Thyroid gland (tissue), 4 donors: ENCODE measurements at regions not wholly inside any gene's neighbourhood (a gene's known extent, or its start where the extent isn't known, plus 50 kb on each side); places are given as distances from the start of the nearest gene placed in this dataset.

ENCODE experiments used
- DNase-seq, 2 donors: peaks; one replicate each; pipeline ENCODE4 v3.0.0-alpha.2; 2019
- H3K27ac ChIP-seq, 3 donors: fragments of 200-600 bp; sonication (generic); 1 replicate in 2 of 3; 2 replicates in 1 of 3; pipeline ENCODE4 v1.5.1; 2016 to 2019; ENCODE audit warnings: mild to moderate bottlenecking in 1 of 3, moderate library complexity in 1 of 3
- H3K27me3 ChIP-seq: fragments of 200-600 bp; sonication (generic); one replicate; pipeline ENCODE4 v1.5.1; 2019
- H3K36me3 ChIP-seq, 2 donors: fragments of 200-600 bp; sonication (generic); one replicate each; pipeline ENCODE4 v1.5.1; 2016 to 2019
- H3K4me1 ChIP-seq, 2 donors: fragments of 200-600 bp; sonication (generic); one replicate each; pipeline ENCODE4 v1.5.1; 2017 to 2019
- H3K4me3 ChIP-seq, 3 donors: fragments of 200-600 bp; sonication (generic); replicated peaks in 1 of 3; 1 replicate in 2 of 3; 2 replicates in 1 of 3; pipeline ENCODE4 v1.5.1; 2016; ENCODE audit warnings: mild to moderate bottlenecking in 1 of 3
- H3K9me3 ChIP-seq: fragments of 200-600 bp; sonication (generic); one replicate; pipeline ENCODE4 v1.5.1; 2017
- CTCF ChIP-seq, 6 experiments: fragments of 200-600 bp in 3 of 6; fragments of 450-650 bp in 3 of 6; sonication (generic) in 3 of 6; IDR thresholded peaks; one replicate each; pipeline ENCODE4 v1.5.1; 2016 to 2019; ENCODE audit warnings: antibody characterized with exemption in 6 of 6, mild to moderate bottlenecking in 2 of 6, inconsistent platforms in 1 of 6, moderate library complexity in 1 of 6
- POLR2A ChIP-seq, 2 donors: fragments of 450-650 bp; IDR thresholded peaks; one replicate each; pipeline ENCODE4 v1.6.1; 2017; ENCODE audit warnings: antibody characterized with exemption in 2 of 2, mild to moderate bottlenecking in 2 of 2, moderate library complexity in 1 of 2
- WGBS, 2 donors: methylation state at CpG; one replicate each; pipeline ENCODE4 v1.1.5; 2017; 5-methylcytosine and 5-hydroxymethylcytosine counted together
- intact Hi-C: fragments of 100-400 bp; cut with DNase I; formaldehyde crosslinking; loops from one replicate; pipeline ENCODE4 v1.15.1; 2023

DNA sequence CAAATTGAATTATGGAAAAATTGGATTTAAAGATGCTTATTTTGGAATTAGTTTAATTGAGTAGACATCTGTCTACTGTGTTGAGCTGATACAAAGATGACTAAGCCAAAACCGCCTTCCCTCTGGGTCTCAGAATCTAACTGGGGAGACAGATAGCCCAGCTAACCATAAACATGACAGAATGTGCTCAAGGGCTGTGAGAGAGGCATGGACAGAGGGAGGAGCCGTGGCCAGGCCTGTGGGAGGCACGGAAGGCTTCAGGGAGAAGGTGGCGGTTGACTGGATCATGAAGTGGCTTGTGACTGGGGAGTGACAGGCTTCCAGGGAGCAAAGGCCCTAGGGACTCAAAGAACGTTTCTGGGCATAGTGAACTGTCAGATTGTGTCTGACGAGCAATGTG is 74.6 kb downstream of the DACT1 start:
- Histone ChIP-seq H3K27ac (no peak overlapping the region), H3K4me1 (peaks cover 0 to 7% of the 10 kb centered on the region in 2 donors), H3K9me3 (no peaks in the 10 kb centered on the region), H3K4me3 (no peak overlapping the region), H3K27me3 (no peaks in the 10 kb centered on the region), H3K36me3 (no peaks in the 10 kb centered on the region)
- WGBS, 2 donors, result 58 to 61% methylated on average over 6 of the region's 6 CpGs
- intact Hi-C loops, result no loop called here
- TF ChIP-seq CTCF (IDR thresholded peaks at IDR 0.05), result no peak
- no peak for TF ChIP-seq POLR2A (IDR thresholded peaks at IDR 0.05)
- no peak for DNase-seq

DNA sequence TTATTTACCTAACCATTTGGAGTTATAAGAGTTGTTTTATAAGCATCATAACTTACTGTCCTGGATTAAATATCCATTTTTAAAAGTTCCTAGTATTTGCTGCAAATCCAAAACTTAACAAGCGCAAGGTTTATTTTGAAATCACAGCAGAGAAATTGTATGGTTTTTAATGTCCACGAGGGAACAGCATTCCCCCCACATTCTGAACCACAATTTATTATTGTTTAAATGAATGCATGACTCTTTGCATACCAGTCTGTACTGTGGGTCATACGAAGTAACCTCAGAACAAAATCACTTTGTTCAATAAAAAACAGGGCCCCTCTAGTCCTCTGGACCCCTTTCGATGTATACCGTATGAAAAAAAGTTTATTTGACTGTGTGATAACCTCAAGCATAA is 75.9 kb downstream of the DACT1 start:
- peaks cover 0 to 7% of the 10 kb centered on the region in 2 donors for H3K4me1 ChIP-seq
- no peak overlapping the region for H3K4me3 ChIP-seq

GRCh38 chr14:58716706-58717105 is 78.9 kb downstream of the DACT1 start:
- no peaks in the 10 kb centered on the region for H3K9me3 ChIP-seq
- H3K4me1 ChIP-seq, result no peaks in the 10 kb centered on the region
- no peak overlapping the region for H3K4me3 ChIP-seq
- H3K36me3 ChIP-seq, result no peaks in the 10 kb centered on the region
- no peaks in the 10 kb centered on the region for H3K27me3 ChIP-seq
- 75 to 76% methylated on average over 6 of the region's 6 CpGs for WGBS, 2 donors
- no peak for TF ChIP-seq CTCF (IDR thresholded peaks at IDR 0.05)
- TF ChIP-seq POLR2A (IDR thresholded peaks at IDR 0.05), result no peak
- no peak overlapping the region for H3K27ac ChIP-seq
- intact Hi-C loops, result no loop called here
- no peak for DNase-seq

More for the DNA sequence above, 75.9 kb downstream of the DACT1 start:
- DNase-seq, result no peak
- Histone ChIP-seq H3K36me3 (no peaks in the 10 kb centered on the region), H3K27ac (no peak overlapping the region), H3K9me3 (no peaks in the 10 kb centered on the region), H3K27me3 (no peaks in the 10 kb centered on the region)
- no peak for TF ChIP-seq CTCF (IDR thresholded peaks at IDR 0.05)
- no peak for TF ChIP-seq POLR2A (IDR thresholded peaks at IDR 0.05)
- intact Hi-C loops, result no loop called here
- 90 to 94% methylated on average over 5 of the region's 5 CpGs for WGBS, 2 donors

DNA sequence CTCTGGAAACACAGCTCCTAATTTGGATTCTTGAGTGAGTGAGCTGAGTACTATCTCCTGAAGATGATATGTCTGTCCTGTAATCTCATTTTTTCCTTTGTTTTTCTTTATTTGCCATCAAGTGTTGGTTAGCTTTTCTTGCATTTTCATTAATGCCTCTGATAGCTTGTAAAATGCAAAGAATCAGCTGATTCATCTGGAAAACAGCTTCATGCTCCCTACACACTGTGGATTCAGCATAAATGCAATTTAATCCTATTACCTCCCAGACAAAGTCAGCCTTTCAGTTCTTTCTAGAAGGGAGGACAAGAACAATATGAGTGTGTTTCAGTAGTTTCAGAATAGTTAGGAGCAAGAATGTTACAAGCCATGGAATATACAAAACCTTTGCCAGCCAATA is 79.4 kb downstream of the DACT1 start:
- no peak for DNase-seq
- H3K4me3 ChIP-seq, result no peak overlapping the region
- no peaks in the 10 kb centered on the region for H3K4me1 ChIP-seq
- no peaks in the 10 kb centered on the region for H3K9me3 ChIP-seq
- no peak overlapping the region for H3K27ac ChIP-seq
- intact Hi-C loops, result no loop called here
- no peaks in the 10 kb centered on the region for H3K27me3 ChIP-seq
- H3K36me3 ChIP-seq, result no peaks in the 10 kb centered on the region
- TF ChIP-seq CTCF (IDR thresholded peaks at IDR 0.05) (no peak), POLR2A (IDR thresholded peaks at IDR 0.05) (no peak)

DNA sequence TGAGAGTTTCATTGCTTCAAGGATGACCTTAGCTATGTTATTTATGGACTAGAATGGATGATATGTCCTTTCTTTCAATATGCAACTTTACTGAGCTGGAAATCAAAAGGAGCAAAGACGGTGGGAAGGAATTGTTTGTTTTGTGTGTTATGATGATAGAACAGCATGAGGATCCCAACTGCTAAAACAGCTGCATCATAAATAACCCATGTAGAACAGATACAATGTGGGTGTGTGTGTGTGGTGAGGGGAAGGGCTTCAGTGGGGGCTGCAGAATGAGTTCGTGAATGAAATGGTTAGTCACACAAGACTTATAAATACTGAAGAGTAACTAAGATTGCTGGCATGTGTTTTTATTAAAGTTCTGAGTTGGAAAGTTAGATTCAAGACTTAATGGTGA is 80.1 kb downstream of the DACT1 start:
- DNase-seq, result no peak
- no peak overlapping the region for H3K27ac ChIP-seq
- no peak overlapping the region for H3K4me3 ChIP-seq
- H3K36me3 ChIP-seq, result no peaks in the 10 kb centered on the region
- intact Hi-C loops, result no loop called here
- WGBS, 2 donors, result 70 to 82% methylated on average over 2 of the region's 2 CpGs
- H3K27me3 ChIP-seq, result no peaks in the 10 kb centered on the region
- no peaks in the 10 kb centered on the region for H3K4me1 ChIP-seq
- H3K9me3 ChIP-seq, result no peaks in the 10 kb centered on the region
- TF ChIP-seq POLR2A (IDR thresholded peaks at IDR 0.05) (no peak), CTCF (IDR thresholded peaks at IDR 0.05) (no peak)
